Activated naive CD4-positive, alpha-beta T cell treated with anti-CD3 and anti-CD28 coated beads for 36 hours (primary cell): ENCODE measurements at regions not wholly inside any gene's neighbourhood (a gene's known extent, or its start where the extent isn't known, plus 50 kb on each side); places are given as distances from the start of the nearest gene placed in this dataset.

ENCODE experiments used
- CTCF ChIA-PET: fragments of 350-600 bp; sonication (Branson Sonifier 250); formaldehyde crosslinking; loops from one replicate; lab custom pipeline; 2021; ENCODE audit warnings: antibody characterized with exemption; lab: Charles Lee
- DNase-seq: peaks from one replicate; pipeline ENCODE4 v3.0.0-alpha.2; 2020
- H3K27ac Mint-ChIP-seq: one replicate; pipeline ENCODE4 v1.8.0; 2021; ENCODE audit warnings: mild to moderate bottlenecking, mixed read lengths
- H3K27me3 Mint-ChIP-seq: one replicate; pipeline ENCODE4 v1.8.0; 2021; ENCODE audit warnings: low read depth, mixed read lengths
- H3K36me3 Mint-ChIP-seq: one replicate; pipeline ENCODE4 v1.8.0; 2021; ENCODE audit warnings: low read depth, mixed read lengths
- H3K4me1 Mint-ChIP-seq: one replicate; pipeline ENCODE4 v1.8.0; 2021; ENCODE audit warnings: low read depth, mixed read lengths
- H3K4me3 Mint-ChIP-seq: one replicate; pipeline ENCODE4 v1.8.0; 2021; ENCODE audit warnings: mild to moderate bottlenecking, moderate library complexity, mixed read lengths
- H3K9me3 Mint-ChIP-seq: one replicate; pipeline ENCODE4 v1.8.0; 2021; ENCODE audit warnings: mixed read lengths
- intact Hi-C: fragments of 100-400 bp; cut with micrococcal nuclease; formaldehyde crosslinking; loops from one replicate; pipeline ENCODE4 v1.15.1; 2023

- no peaks in the 10 kb centered on the region for H3K4me1 Mint-ChIP-seq
- peaks cover 4% of the 10 kb centered on the region for H3K9me3 Mint-ChIP-seq
- CTCF ChIA-PET, result interaction anchor here (1.2 kb wide), 1 partner anchor 402 kb away, joined by 3 read pairs; no protein-coding TSS in a partner anchor
- intact Hi-C loops, result no loop called here
- DNase-seq, result no peak
- peaks cover 3% of the 10 kb centered on the region for H3K27me3 Mint-ChIP-seq
- no peak overlapping the region for H3K4me3 Mint-ChIP-seq
- no peak overlapping the region for H3K27ac Mint-ChIP-seq
- peaks cover 1% of the 10 kb centered on the region for H3K36me3 Mint-ChIP-seq
Observed at GRCh38 chr9:108163321-108164005, 673.9 kb upstream of the KLF4 start.

- Mint-ChIP-seq H3K27ac (no peak overlapping the region), H3K4me1 (no peaks in the 10 kb centered on the region), H3K27me3 (peaks cover 3% of the 10 kb centered on the region), H3K36me3 (peaks cover 1% of the 10 kb centered on the region), H3K4me3 (no peak overlapping the region), H3K9me3 (peaks cover 4% of the 10 kb centered on the region)
- intact Hi-C loops, result no loop called here
- CTCF ChIA-PET, result interaction anchor here (1.2 kb wide), 1 partner anchor 403 kb away, joined by 3 read pairs; no protein-coding TSS in a partner anchor
- no peak for DNase-seq
Observed at GRCh38 chr9:108162664-108163063, 673.1 kb upstream of the KLF4 start.

- intact Hi-C loops, result no loop called here
- Mint-ChIP-seq H3K9me3 (peaks cover 4% of the 10 kb centered on the region), H3K36me3 (peaks cover 1% of the 10 kb centered on the region), H3K27me3 (peaks cover 3% of the 10 kb centered on the region), H3K4me1 (no peaks in the 10 kb centered on the region), H3K27ac (no peak overlapping the region), H3K4me3 (no peak overlapping the region)
- DNase-seq, result no peak
- CTCF ChIA-PET, result no interaction called here
Observed at GRCh38 chr9:108161503-108161902, 671.9 kb upstream of the KLF4 start.

GRCh38 chr9:108160706-108161355 is 671.3 kb upstream of the KLF4 start:
- Mint-ChIP-seq H3K4me1 (no peaks in the 10 kb centered on the region), H3K27ac (no peak overlapping the region), H3K9me3 (no peaks in the 10 kb centered on the region), H3K4me3 (no peak overlapping the region), H3K36me3 (peaks cover 1% of the 10 kb centered on the region), H3K27me3 (peaks cover 3% of the 10 kb centered on the region)
- intact Hi-C loops, result no loop called here
- CTCF ChIA-PET, result interaction anchor here (0.7 kb wide), 1 partner anchor 474 kb away, joined by 3 read pairs; no protein-coding TSS in a partner anchor
- no peak for DNase-seq

GRCh38 chr9:108160039-108160438 is 670.5 kb upstream of the KLF4 start:
- H3K9me3 Mint-ChIP-seq, result no peaks in the 10 kb centered on the region
- peaks cover 3% of the 10 kb centered on the region for H3K27me3 Mint-ChIP-seq
- H3K4me3 Mint-ChIP-seq, result no peak overlapping the region
- H3K4me1 Mint-ChIP-seq, result no peaks in the 10 kb centered on the region
- CTCF ChIA-PET, result no interaction called here
- DNase-seq, result no peak
- H3K36me3 Mint-ChIP-seq, result peaks cover 1% of the 10 kb centered on the region
- intact Hi-C loops, result no loop called here
- no peak overlapping the region for H3K27ac Mint-ChIP-seq

GRCh38 chr9:108158236-108158995 is 668.8 kb upstream of the KLF4 start:
- no peaks in the 10 kb centered on the region for H3K36me3 Mint-ChIP-seq
- no peak overlapping the region for H3K27ac Mint-ChIP-seq
- no peak overlapping the region for H3K4me3 Mint-ChIP-seq
- H3K4me1 Mint-ChIP-seq, result no peaks in the 10 kb centered on the region
- no peak for DNase-seq
- CTCF ChIA-PET, result no interaction called here
- peaks cover 3% of the 10 kb centered on the region for H3K27me3 Mint-ChIP-seq
- no peaks in the 10 kb centered on the region for H3K9me3 Mint-ChIP-seq
- intact Hi-C loops, result no loop called here

- H3K4me3 Mint-ChIP-seq, result no peak overlapping the region
- peaks cover 1% of the 10 kb centered on the region for H3K9me3 Mint-ChIP-seq
- H3K36me3 Mint-ChIP-seq, result no peaks in the 10 kb centered on the region
- H3K27ac Mint-ChIP-seq, result no peak overlapping the region
- CTCF ChIA-PET, result no interaction called here
- H3K4me1 Mint-ChIP-seq, result no peaks in the 10 kb centered on the region
- intact Hi-C loops, result no loop called here
- no peak for DNase-seq
- H3K27me3 Mint-ChIP-seq, result peaks cover 3% of the 10 kb centered on the region
Observed at GRCh38 chr9:108156270-108156998, 666.9 kb upstream of the KLF4 start.

- CTCF ChIA-PET, result no interaction called here
- H3K9me3 Mint-ChIP-seq, result peaks cover 1% of the 10 kb centered on the region
Observed at GRCh38 chr9:108153416-108153815, 663.8 kb upstream of the KLF4 start.

GRCh38 chr9:108150736-108151586 is 661.4 kb upstream of the KLF4 start:
- H3K27me3 Mint-ChIP-seq, result peaks cover 2% of the 10 kb centered on the region
- no peaks in the 10 kb centered on the region for H3K4me1 Mint-ChIP-seq
- no peaks in the 10 kb centered on the region for H3K36me3 Mint-ChIP-seq
- DNase-seq, result no peak
- no peak overlapping the region for H3K4me3 Mint-ChIP-seq
- peaks cover 5% of the 10 kb centered on the region for H3K9me3 Mint-ChIP-seq
- CTCF ChIA-PET, result no interaction called here
- intact Hi-C loops, result no loop called here
- H3K27ac Mint-ChIP-seq, result no peak overlapping the region

More at GRCh38 chr9:108153416-108153815, 663.8 kb upstream of the KLF4 start:
- Mint-ChIP-seq H3K27me3 (no peaks in the 10 kb centered on the region), H3K27ac (no peak overlapping the region), H3K4me1 (no peaks in the 10 kb centered on the region), H3K36me3 (no peaks in the 10 kb centered on the region), H3K4me3 (no peak overlapping the region)
- intact Hi-C loops, result no loop called here
- no peak for DNase-seq

- CTCF ChIA-PET, result no interaction called here
- intact Hi-C loops, result no loop called here
- no peak overlapping the region for H3K4me3 Mint-ChIP-seq
- peaks cover 2% of the 10 kb centered on the region for H3K27me3 Mint-ChIP-seq
- H3K36me3 Mint-ChIP-seq, result no peaks in the 10 kb centered on the region
- peaks cover 10% of the 10 kb centered on the region for H3K9me3 Mint-ChIP-seq
- DNase-seq, result no peak
- H3K4me1 Mint-ChIP-seq, result no peaks in the 10 kb centered on the region
- H3K27ac Mint-ChIP-seq, result no peak overlapping the region
Observed at GRCh38 chr9:108149326-108149725, 659.8 kb upstream of the KLF4 start.

- Mint-ChIP-seq H3K4me3 (no peak overlapping the region), H3K27ac (no peak overlapping the region), H3K27me3 (no peaks in the 10 kb centered on the region), H3K36me3 (no peaks in the 10 kb centered on the region), H3K9me3 (peaks cover 8% of the 10 kb centered on the region), H3K4me1 (no peaks in the 10 kb centered on the region)
- CTCF ChIA-PET, result no interaction called here
- intact Hi-C loops, result no loop called here
- DNase-seq, result no peak
Observed at GRCh38 chr9:108142504-108143201, 653.1 kb upstream of the KLF4 start.
